Tibial nerve (tissue), 4 donors: ENCODE measurements at regions not wholly inside any gene's neighbourhood (a gene's known extent, or its start where the extent isn't known, plus 50 kb on each side); places are given as distances from the start of the nearest gene placed in this dataset.

Experiments used
- CTCF ChIP-seq, 5 experiments: fragments of 200-600 bp in 3 of 5; fragments of 450-650 bp in 2 of 5; sonication (generic) in 3 of 5; IDR thresholded peaks; one replicate each; pipeline ENCODE4 v1.5.1; 2016 to 2019; ENCODE audit warnings: antibody characterized with exemption in 5 of 5, mild to moderate bottlenecking in 3 of 5, moderate library complexity in 2 of 5
- EP300 ChIP-seq, 2 donors: sonication (generic); formaldehyde crosslinking; IDR thresholded peaks; one replicate each; pipeline ENCODE4 v1.6.1; 2017; ENCODE audit warnings: antibody characterized with exemption in 2 of 2, mild to moderate bottlenecking in 1 of 2
- POLR2A ChIP-seq, 2 donors: fragments of 450-650 bp; IDR thresholded peaks; one replicate each; pipeline ENCODE4 v1.6.1; 2017; ENCODE audit warnings: antibody characterized with exemption in 2 of 2, mild to moderate bottlenecking in 2 of 2, moderate library complexity in 2 of 2

DNA sequence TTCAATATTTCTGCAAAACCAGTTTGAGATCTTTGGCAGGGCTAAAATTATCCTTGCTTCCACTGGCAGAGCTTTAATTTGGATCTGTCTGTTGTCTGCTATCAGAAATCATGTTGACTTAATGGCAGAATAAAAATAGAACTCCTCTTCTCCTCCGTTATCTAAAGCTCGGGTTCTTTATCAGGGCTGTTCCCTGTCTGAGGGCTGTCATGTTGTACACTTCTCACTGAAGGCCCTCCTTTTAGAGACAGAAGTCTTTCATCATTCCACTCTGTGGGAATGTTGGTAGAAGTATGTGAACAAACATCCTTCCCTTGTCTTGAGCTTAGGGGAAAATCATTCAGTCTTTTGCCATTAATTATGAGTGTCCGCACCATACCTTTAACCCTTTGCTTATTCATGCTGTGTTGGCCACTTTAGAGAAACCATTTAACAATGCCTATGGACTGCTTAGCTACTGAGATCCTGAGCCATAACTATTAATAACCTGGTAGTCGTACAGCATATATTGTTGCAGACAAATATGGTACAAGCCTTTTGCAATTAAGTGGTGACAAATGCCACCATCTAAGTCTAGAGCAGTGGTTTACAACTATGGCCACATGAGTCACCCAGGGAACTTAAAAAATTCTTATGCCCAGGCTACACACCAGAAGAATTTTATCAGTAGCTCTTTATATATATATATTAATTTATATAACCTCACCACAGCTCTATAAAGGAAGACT lies 226.0 kb upstream of the TPM1 start:
- TF ChIP-seq CTCF (IDR thresholded peaks at IDR 0.05) (no peak), POLR2A (IDR thresholded peaks at IDR 0.05) (no peak), EP300 (IDR thresholded peaks at IDR 0.05) (no peak)
